A549 (cell line): ENCODE measurements at regions not wholly inside any gene's neighbourhood (a gene's known extent, or its start where the extent isn't known, plus 50 kb on each side); places are given as distances from the start of the nearest gene placed in this dataset.

Source experiments
- CTCF ChIP-seq: fragments of >200 bp; sonication (Bioruptor Twin); formaldehyde crosslinking; IDR thresholded peaks from 3 replicates; pipeline ENCODE4 v1.5.1; 2016
- ELK1 ChIP-seq: fragments of 150-350 bp; IDR thresholded peaks from 2 replicates; pipeline ENCODE4 v1.6.1; 2014; ENCODE audit warnings: low read depth, mild to moderate bottlenecking, low read length
- HDAC2 ChIP-seq: fragments of 200-600 bp; sonication (generic); IDR thresholded peaks from 2 replicates; pipeline ENCODE4 v1.6.1; 2016
- JUN ChIP-seq, 2 experiments: fragments of >200 bp; sonication (Bioruptor Twin); formaldehyde crosslinking; IDR thresholded peaks; 2 replicates in 1 of 2; 3 replicates in 1 of 2; pipeline ENCODE4 v1.6.1; 2016 to 2017
- PBX3 ChIP-seq: IDR thresholded peaks from 2 replicates; pipeline ENCODE4 v1.6.1; 2012
- PHF8 ChIP-seq: fragments of 200-600 bp; sonication (generic); IDR thresholded peaks from 2 replicates; pipeline ENCODE4 v1.6.1; 2016; ENCODE audit warnings: low read depth, mild to moderate bottlenecking, antibody characterized with exemption, moderate library complexity, borderline replicate concordance
- POLR2A ChIP-seq: IDR thresholded peaks from 2 replicates; pipeline ENCODE4 v1.6.1; 2012; ENCODE audit warnings: mild to moderate bottlenecking, low read length
- ZNF302 ChIP-seq: fragments of 250-450 bp; sonication (Bioruptor Pico); IDR thresholded peaks from 2 replicates; pipeline ENCODE4 v1.9.0; 2021; ENCODE audit warnings: inconsistent platforms, mild to moderate bottlenecking, moderate library complexity

- no peak for TF ChIP-seq CTCF
- no peak for TF ChIP-seq POLR2A
- TF ChIP-seq PBX3 = no peak
- no peak for TF ChIP-seq JUN (IDR thresholded peaks at IDR 0.05)
- TF ChIP-seq ELK1 = no peak
- TF ChIP-seq ZNF302 (CRISPR knock-in tag) = no peak
- TF ChIP-seq HDAC2 = no peak
- no peak for TF ChIP-seq PHF8
Measured at GRCh38 chr6:6960571-6961251, 147.1 kb upstream of the RREB1 start.
